ENCODE measurements at regions not wholly inside any gene's neighbourhood (a gene's known extent, or its start where the extent isn't known, plus 50 kb on each side); places are given as distances from the start of the nearest gene placed in this dataset.
"Not testable (repeated sequence)": the region's sequence is repeated elsewhere in the genome, so short reads cannot be mapped to it uniquely, and the experiment has no call there.

DNA sequence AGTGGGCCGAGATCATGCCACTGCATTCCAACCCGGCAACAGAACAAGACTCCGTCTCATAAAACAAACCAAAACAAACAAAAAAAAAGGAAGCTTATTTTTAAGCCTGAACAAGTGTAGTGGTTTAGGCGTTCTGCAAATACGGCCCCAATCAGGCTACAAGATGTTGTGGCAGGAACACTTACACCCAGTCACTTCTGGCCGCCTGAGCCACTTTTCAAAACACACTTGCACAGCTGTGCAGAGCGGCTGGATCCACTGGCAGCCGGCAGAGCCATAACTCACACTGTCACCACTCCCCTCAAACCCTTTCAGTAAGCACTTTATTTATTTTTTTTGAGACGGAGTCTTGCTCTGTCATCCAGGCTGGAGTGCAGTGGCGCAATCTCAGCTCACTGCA is 81.0 kb upstream of the FRG2C start:
- TF ChIP-seq, protein P1, sequence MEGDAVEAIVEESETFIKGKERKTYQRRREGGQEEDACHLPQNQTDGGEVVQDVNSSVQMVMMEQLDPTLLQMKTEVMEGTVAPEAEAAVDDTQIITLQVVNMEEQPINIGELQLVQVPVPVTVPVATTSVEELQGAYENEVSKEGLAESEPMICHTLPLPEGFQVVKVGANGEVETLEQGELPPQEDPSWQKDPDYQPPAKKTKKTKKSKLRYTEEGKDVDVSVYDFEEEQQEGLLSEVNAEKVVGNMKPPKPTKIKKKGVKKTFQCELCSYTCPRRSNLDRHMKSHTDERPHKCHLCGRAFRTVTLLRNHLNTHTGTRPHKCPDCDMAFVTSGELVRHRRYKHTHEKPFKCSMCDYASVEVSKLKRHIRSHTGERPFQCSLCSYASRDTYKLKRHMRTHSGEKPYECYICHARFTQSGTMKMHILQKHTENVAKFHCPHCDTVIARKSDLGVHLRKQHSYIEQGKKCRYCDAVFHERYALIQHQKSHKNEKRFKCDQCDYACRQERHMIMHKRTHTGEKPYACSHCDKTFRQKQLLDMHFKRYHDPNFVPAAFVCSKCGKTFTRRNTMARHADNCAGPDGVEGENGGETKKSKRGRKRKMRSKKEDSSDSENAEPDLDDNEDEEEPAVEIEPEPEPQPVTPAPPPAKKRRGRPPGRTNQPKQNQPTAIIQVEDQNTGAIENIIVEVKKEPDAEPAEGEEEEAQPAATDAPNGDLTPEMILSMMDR (IDR thresholded peaks at IDR 0.05), result not testable (repeated sequence)
- TF ChIP-seq EP300 (IDR thresholded peaks at IDR 0.05), result not testable (repeated sequence)

Measured in suprapubic skin (tissue), 3 donors.